DOHH2 (cell line): ENCODE measurements at regions not wholly inside any gene's neighbourhood (a gene's known extent, or its start where the extent isn't known, plus 50 kb on each side); places are given as distances from the start of the nearest gene placed in this dataset.

ENCODE experiments used
- EZH2phosphoT487 ChIP-seq: fragments of 200-600 bp; sonication (generic); IDR thresholded peaks from 2 replicates; pipeline ENCODE4 v1.6.1; 2017; ENCODE audit warnings: borderline replicate concordance, mild to moderate bottlenecking, antibody characterized with exemption, low read length, moderate library complexity, mixed read lengths
- TF ChIP-seq, protein P1 (sequence below): fragments of 200-600 bp; sonication (generic); IDR thresholded peaks from one replicate; pipeline ENCODE4 v1.5.1; 2014; ENCODE audit warnings: antibody characterized with exemption, mild to moderate bottlenecking, low read depth, low read length; ENCODE audit not compliant: poor library complexity, severe bottlenecking

DNA sequence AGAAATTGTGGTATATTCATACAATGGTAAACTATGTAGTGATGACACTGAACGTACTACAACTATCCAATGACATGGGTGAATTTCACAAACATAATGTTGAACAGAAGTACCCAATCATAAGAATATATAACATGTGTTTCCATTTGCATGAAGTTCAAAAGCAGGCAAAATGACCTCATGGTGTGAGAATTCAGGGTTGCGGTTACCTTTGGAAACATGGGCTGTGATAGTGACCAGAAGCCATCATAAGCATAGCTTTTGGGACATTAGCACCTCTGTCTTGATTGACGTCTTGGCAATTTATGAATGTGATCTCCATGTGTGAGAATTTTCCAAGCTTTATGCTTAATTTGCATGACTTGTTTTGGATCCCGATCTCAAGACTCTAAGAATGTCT lies 500.1 kb upstream of the JAG1 start:
- TF ChIP-seq, protein P1, sequence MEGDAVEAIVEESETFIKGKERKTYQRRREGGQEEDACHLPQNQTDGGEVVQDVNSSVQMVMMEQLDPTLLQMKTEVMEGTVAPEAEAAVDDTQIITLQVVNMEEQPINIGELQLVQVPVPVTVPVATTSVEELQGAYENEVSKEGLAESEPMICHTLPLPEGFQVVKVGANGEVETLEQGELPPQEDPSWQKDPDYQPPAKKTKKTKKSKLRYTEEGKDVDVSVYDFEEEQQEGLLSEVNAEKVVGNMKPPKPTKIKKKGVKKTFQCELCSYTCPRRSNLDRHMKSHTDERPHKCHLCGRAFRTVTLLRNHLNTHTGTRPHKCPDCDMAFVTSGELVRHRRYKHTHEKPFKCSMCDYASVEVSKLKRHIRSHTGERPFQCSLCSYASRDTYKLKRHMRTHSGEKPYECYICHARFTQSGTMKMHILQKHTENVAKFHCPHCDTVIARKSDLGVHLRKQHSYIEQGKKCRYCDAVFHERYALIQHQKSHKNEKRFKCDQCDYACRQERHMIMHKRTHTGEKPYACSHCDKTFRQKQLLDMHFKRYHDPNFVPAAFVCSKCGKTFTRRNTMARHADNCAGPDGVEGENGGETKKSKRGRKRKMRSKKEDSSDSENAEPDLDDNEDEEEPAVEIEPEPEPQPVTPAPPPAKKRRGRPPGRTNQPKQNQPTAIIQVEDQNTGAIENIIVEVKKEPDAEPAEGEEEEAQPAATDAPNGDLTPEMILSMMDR = no peak
- no peak for TF ChIP-seq EZH2phosphoT487
